HepG2 (cell line): ENCODE measurements at regions not wholly inside any gene's neighbourhood (a gene's known extent, or its start where the extent isn't known, plus 50 kb on each side); places are given as distances from the start of the nearest gene placed in this dataset.

Experiments used
- ATAC-seq: fragments of 200-7000 bp; cut with Tn5 transposase; 3 replicates; pipeline ENCODE4 v1.9.1; 2020; ENCODE audit warnings: mild to moderate bottlenecking, moderate library complexity
- BruUV-seq: library from RNA; stranded (reverse); fragments of 400-500 nt; replicated peaks from 2 replicates; lab custom pipeline; 2021; lab: Mats Ljungman, UMichigan
- CTCF ChIA-PET: fragments of 300-600 bp; formaldehyde crosslinking; extraction: SDS; loops from one replicate; lab custom pipeline; 2021; ENCODE audit warnings: low total read pairs, inconsistent platforms, low intra/inter-chr PET ratio; lab: Yijun Ruan, JAX
- POLR2A ChIA-PET: fragments of 350-600 bp; sonication (Branson Sonifier 250); formaldehyde crosslinking; loops from one replicate; lab custom pipeline; 2020; ENCODE audit warnings: antibody characterized with exemption, inconsistent platforms; lab: Yijun Ruan, JAX
- DNase-seq: peaks from one replicate; pipeline ENCODE4 v3.0.0-alpha.2; 2015; ENCODE audit warnings: low spot score
- FAIRE-seq: peaks from 3 replicates; lab custom pipeline; 2011; peaks lifted over from hg19 to GRCh38; lab: Jason Lieb, UNC
- H2AFZ ChIP-seq: one replicate; pipeline ENCODE4 v1.6.1; 2011; ENCODE audit warnings: low read length, inconsistent platforms
- H3K27ac ChIP-seq: fragments of 300-600 bp; 3 replicates; pipeline ENCODE4 v1.8.0; 2011; ENCODE audit warnings: mixed run types, mild to moderate bottlenecking, mixed read lengths, low read length, inconsistent platforms; ENCODE audit not compliant: insufficient read depth; ENCODE audit errors: extremely low read length
- H3K27me3 ChIP-seq, 2 experiments: fragments of 200-600 bp in 1 of 2; 2 replicates in 1 of 2; 3 replicates in 1 of 2; pipeline versions ENCODE4 v1.6.0 to v1.8.0; 2011; ENCODE audit warnings: low read length in 2 of 2, mild to moderate bottlenecking in 2 of 2, moderate library complexity in 2 of 2, inconsistent platforms in 1 of 2; ENCODE audit not compliant: insufficient read depth in 2 of 2, control insufficient read depth in 1 of 2
- H3K36me3 ChIP-seq, 2 experiments: fragments of 200-600 bp in 1 of 2; replicated peaks in 1 of 2; 2 replicates in 1 of 2; 3 replicates in 1 of 2; pipeline versions ENCODE4 v1.5.1 to v1.8.0; 2011; ENCODE audit warnings: low read length in 2 of 2, inconsistent platforms in 1 of 2; ENCODE audit not compliant: insufficient read depth in 2 of 2, control insufficient read depth in 1 of 2
- H3K4me1 ChIP-seq: 2 replicates; pipeline ENCODE4 v1.5.1; 2012; ENCODE audit warnings: low read length, inconsistent platforms; ENCODE audit not compliant: insufficient read depth
- H3K4me2 ChIP-seq: 2 replicates; pipeline ENCODE4 v1.6.0; 2011; ENCODE audit warnings: low read depth, low read length, inconsistent platforms
- H3K4me3 ChIP-seq, 3 experiments: fragments of 200-600 bp in 1 of 3; sonication (generic), shearing (Covaris generic) in 1 of 3; replicated peaks in 1 of 3; 2 replicates each; pipeline ENCODE4 v1.5.1; 2011 to 2016; ENCODE audit warnings: low read length in 3 of 3, inconsistent platforms in 2 of 3, low read depth in 2 of 3, mild to moderate bottlenecking in 2 of 3, control low read depth in 1 of 3, mixed read lengths in 1 of 3; ENCODE audit not compliant: insufficient read depth in 1 of 3
- H3K79me2 ChIP-seq: one replicate; pipeline ENCODE4 v1.6.1; 2011; ENCODE audit warnings: low read length, inconsistent platforms; ENCODE audit not compliant: insufficient read depth
- H3K9ac ChIP-seq: 2 replicates; pipeline ENCODE4 v1.6.0; 2011; ENCODE audit warnings: mild to moderate bottlenecking, low read depth, low read length, inconsistent platforms; ENCODE audit not compliant: insufficient read depth
- H3K9me3 ChIP-seq: 2 replicates; pipeline ENCODE4 v1.5.1; 2012; ENCODE audit warnings: mild to moderate bottlenecking, low read length
- H4K20me1 ChIP-seq: 2 replicates; pipeline ENCODE4 v1.6.0; 2011; ENCODE audit warnings: inconsistent platforms, mild to moderate bottlenecking, low read length, moderate library complexity; ENCODE audit not compliant: insufficient read depth
- ELF1 ChIP-seq: sonication (generic); formaldehyde crosslinking; IDR thresholded peaks from 2 replicates; pipeline ENCODE4 v1.4.0; 2020; ENCODE audit warnings: missing genetic modification reagents
- KAT7 ChIP-seq: IDR thresholded peaks from 2 replicates; pipeline ENCODE4 v1.6.1; 2018; ENCODE audit warnings: borderline replicate concordance, missing compliant biosample characterization
- MAFF ChIP-seq: IDR thresholded peaks from 2 replicates; pipeline ENCODE4 v1.6.1; 2011; ENCODE audit warnings: low read depth, low read length, improper control_type of control experiment
- MAFK ChIP-seq, 2 experiments: IDR thresholded peaks in 1 of 2; conservative IDR thresholded peaks in 1 of 2; 2 replicates each; pipeline ENCODE4 v1.6.1; 2011; ENCODE audit warnings: improper control_type of control experiment in 2 of 2, low read length in 2 of 2
- NR2F2 ChIP-seq: IDR thresholded peaks from 2 replicates; pipeline ENCODE4 v1.6.1; 2012; ENCODE audit warnings: low read depth, inconsistent platforms, borderline replicate concordance
- NR2F6 ChIP-seq, 2 experiments: IDR thresholded peaks; 2 replicates each; pipeline ENCODE4 v1.6.1; 2016; ENCODE audit warnings: antibody characterized with exemption in 1 of 2, mild to moderate bottlenecking in 1 of 2
- POLR2A ChIP-seq, 2 experiments: IDR thresholded peaks; 2 replicates each; pipeline ENCODE4 v1.6.1; 2011; ENCODE audit warnings: low read depth in 2 of 2, low read length in 2 of 2, mild to moderate bottlenecking in 1 of 2, moderate library complexity in 1 of 2; ENCODE audit not compliant: insufficient read depth in 1 of 2
- STAG1 ChIP-seq: sonication (generic); formaldehyde crosslinking; IDR thresholded peaks from 2 replicates; pipeline ENCODE4 v1.4.0; 2020; ENCODE audit warnings: missing genetic modification reagents
- WGBS: methylation state at CpG from one replicate; pipeline ENCODE4 v1.1.6; 2017; ENCODE audit warnings: low lambda C conversion rate; 5-methylcytosine and 5-hydroxymethylcytosine counted together
- in situ Hi-C: cut with HindIII; loops from 2 replicates; pipeline ENCODE4 v1.10.0; 2017; ENCODE audit warnings: low pct_unique_long_range_greater_than_20kb; ENCODE audit not compliant: extremely low pct_ligation_motif_present
- intact Hi-C: fragments of 100-400 bp; cut with micrococcal nuclease; formaldehyde crosslinking; loops from one replicate; pipeline ENCODE4 v1.10.0; 2022; ENCODE audit not compliant: unreplicated experiment

DNA sequence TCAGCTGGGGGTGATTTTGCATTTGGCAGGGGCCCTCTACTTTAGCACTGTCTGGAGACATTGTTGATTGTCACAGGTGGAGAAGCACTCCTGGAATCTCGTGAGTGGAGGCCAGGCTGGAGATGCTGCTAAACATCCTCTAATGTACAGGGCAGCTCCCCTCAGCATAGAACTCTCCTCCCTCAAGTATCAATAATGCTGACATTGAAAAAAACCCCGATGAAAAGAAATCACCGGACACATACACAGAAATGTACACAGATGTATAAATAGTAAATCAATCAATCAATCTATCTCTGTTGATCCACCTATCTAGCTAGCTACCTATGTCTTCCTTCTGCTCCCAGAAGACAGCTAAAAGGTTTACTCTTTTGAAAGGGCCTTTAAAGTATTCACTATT lies 89.4 kb upstream of the KCNJ15 start:
- Histone ChIP-seq H3K36me3 (no peaks in the 10 kb centered on the region), H3K9ac (no peak overlapping the region), H3K9me3 (no peaks in the 10 kb centered on the region)
- in situ Hi-C loops = no loop called here
- POLR2A ChIA-PET = no interaction called here
- intact Hi-C loops = no loop called here
- TF ChIP-seq MAFF (peak; percentile 80), MAFK (conservative IDR thresholded peaks at IDR 0.05 in 1 of 2, IDR thresholded peaks at IDR 0.05 in 1 of 2; ENCODE audit: low read length in 2 of 2) (peak; percentile 80 to 88), KAT7 (CRISPR knock-in tag) (no peak), POLR2A (IDR thresholded peaks at IDR 0.05; ENCODE audit: insufficient read depth in 1 of 2, low read depth in 2 of 2, low read length in 2 of 2) (no peak), NR2F6 (IDR thresholded peaks at IDR 0.05) (no peak), NR2F6 (CRISPR knock-in tag; IDR thresholded peaks at IDR 0.05) (no peak)
- TF ChIP-seq, all 625 proteins: peak for 2
- Histone ChIP-seq H2AFZ (no peak overlapping the region), H3K4me2 (no peak overlapping the region), H3K4me3 (no peak overlapping the region), H3K27me3 (no peaks in the 10 kb centered on the region), H3K79me2 (no peaks in the 10 kb centered on the region), H3K4me1 (no peaks in the 10 kb centered on the region), H4K20me1 (no peaks in the 10 kb centered on the region), H3K27ac (no peak overlapping the region)
- ATAC-seq = no peak
- CTCF ChIA-PET = no interaction called here
- BruUV-seq = no TSS peak
- WGBS = 38% methylated on average over 3 of the region's 3 CpGs
- FAIRE-seq = no peak
- no peak for DNase-seq

DNA sequence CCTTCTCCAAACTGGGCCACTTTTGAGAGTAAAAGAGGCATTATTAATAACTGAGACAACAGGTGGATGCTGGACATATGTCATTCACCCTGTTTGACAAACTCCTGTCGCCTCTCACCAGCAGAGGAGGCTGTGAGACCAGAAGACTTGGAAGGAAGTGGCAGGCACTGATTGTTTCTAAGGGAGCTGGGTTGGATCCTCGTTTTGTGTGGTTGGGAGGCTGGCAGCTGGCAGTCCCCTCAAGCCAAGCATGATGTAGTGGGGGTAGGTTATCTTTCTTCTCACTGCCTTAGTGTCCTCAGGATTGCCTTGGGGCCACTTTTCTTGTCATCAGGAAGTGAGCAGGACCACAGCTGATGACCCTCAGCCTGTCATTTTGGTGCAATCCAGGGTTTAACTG lies 86.5 kb upstream of the KCNJ15 start:
- CTCF ChIA-PET = no interaction called here
- WGBS = no CpG with 5 or more reads among the region's 2 CpGs
- H3K4me2 ChIP-seq = no peak overlapping the region
- no peak for TF ChIP-seq ELF1
- peak; percentile 14; the same call in 1 of the 2 replicates for TF ChIP-seq STAG1
- no peak for TF ChIP-seq NR2F2
- BruUV-seq = no TSS peak
- H3K27ac ChIP-seq = no peak overlapping the region
- no peak overlapping the region for H3K4me3 ChIP-seq
- intact Hi-C loops = no loop called here
- H3K36me3 ChIP-seq = no peaks in the 10 kb centered on the region
- H2AFZ ChIP-seq = no peak overlapping the region
- FAIRE-seq (no peak), DNase-seq (no peak), ATAC-seq (no peak)
- POLR2A ChIA-PET = no interaction called here
- no peaks in the 10 kb centered on the region for H3K4me1 ChIP-seq
- no peaks in the 10 kb centered on the region for H3K79me2 ChIP-seq
- H3K27me3 ChIP-seq = no peaks in the 10 kb centered on the region; a peak in 1 of 5 replicates
- H3K9ac ChIP-seq = no peak overlapping the region
- no peaks in the 10 kb centered on the region for H3K9me3 ChIP-seq
- in situ Hi-C loops = no loop called here
- no peaks in the 10 kb centered on the region for H4K20me1 ChIP-seq
